Upper lobe of left lung (tissue), 6 donors: ENCODE measurements at regions not wholly inside any gene's neighbourhood (a gene's known extent, or its start where the extent isn't known, plus 50 kb on each side); places are given as distances from the start of the nearest gene placed in this dataset.

Experiments used
- ATAC-seq, 2 donors: fragments of 200-7000 bp; cut with Tn5 transposase; one replicate each; pipeline ENCODE4 v1.9.1; 2022; ENCODE audit warnings: mild to moderate bottlenecking in 2 of 2, moderate library complexity in 2 of 2; ENCODE audit not compliant: low FRiP score in 2 of 2
- DNase-seq, 2 donors: peaks; one replicate each; pipeline ENCODE4 v3.0.0-alpha.2; 2019 to 2020
- H3K27ac ChIP-seq, 4 donors: fragments of 200-600 bp; sonication (generic); one replicate each; pipeline ENCODE4 v1.5.1; 2016 to 2019
- H3K27me3 ChIP-seq, 4 donors: fragments of 200-600 bp; sonication (generic); one replicate each; pipeline ENCODE4 v1.5.1; 2017 to 2019
- H3K36me3 ChIP-seq, 4 donors: fragments of 200-600 bp; sonication (generic); one replicate each; pipeline ENCODE4 v1.5.1; 2016 to 2019
- H3K4me1 ChIP-seq, 4 donors: fragments of 200-600 bp; sonication (generic); one replicate each; pipeline ENCODE4 v1.5.1; 2018 to 2019
- H3K4me3 ChIP-seq, 4 donors: fragments of 200-600 bp; sonication (generic); one replicate each; pipeline ENCODE4 v1.5.1; 2017 to 2019; ENCODE audit warnings: mild to moderate bottlenecking in 2 of 4, moderate library complexity in 1 of 4
- H3K9me3 ChIP-seq, 4 donors: fragments of 200-600 bp; sonication (generic); one replicate each; pipeline ENCODE4 v1.5.1; 2018 to 2019
- EP300 ChIP-seq, 4 donors: sonication (generic); formaldehyde crosslinking; IDR thresholded peaks; one replicate each; pipeline ENCODE4 v1.5.1; 2017; ENCODE audit warnings: antibody characterized with exemption in 4 of 4, control low read depth in 2 of 4
- POLR2A ChIP-seq, 4 donors: fragments of 450-650 bp; IDR thresholded peaks; one replicate each; pipeline ENCODE4 v1.5.1; 2016 to 2017; ENCODE audit warnings: antibody characterized with exemption in 4 of 4, mild to moderate bottlenecking in 2 of 4
- POLR2AphosphoS5 ChIP-seq, 2 donors: sonication (generic); formaldehyde crosslinking; IDR thresholded peaks; one replicate each; pipeline ENCODE4 v1.5.1; 2017; ENCODE audit warnings: antibody characterized with exemption in 2 of 2
- WGBS, 2 donors: methylation state at CpG; one replicate each; pipeline ENCODE4 v1.1.5; 2017 to 2018; 5-methylcytosine and 5-hydroxymethylcytosine counted together
- TF ChIP-seq, protein P1 (sequence below), 6 experiments: fragments of 450-650 bp in 4 of 6; fragments of 200-600 bp in 2 of 6; sonication (generic) in 2 of 6; IDR thresholded peaks; one replicate each; pipeline ENCODE4 v1.5.1; 2016 to 2019; ENCODE audit warnings: antibody characterized with exemption in 6 of 6
- donor health status: DM: no; HTN: no; CAD: no; lungs with moderate emphysema.
- donor health status: DM: no; HTN: yes; CAD: no; lungs with severe emphysema.

DNA sequence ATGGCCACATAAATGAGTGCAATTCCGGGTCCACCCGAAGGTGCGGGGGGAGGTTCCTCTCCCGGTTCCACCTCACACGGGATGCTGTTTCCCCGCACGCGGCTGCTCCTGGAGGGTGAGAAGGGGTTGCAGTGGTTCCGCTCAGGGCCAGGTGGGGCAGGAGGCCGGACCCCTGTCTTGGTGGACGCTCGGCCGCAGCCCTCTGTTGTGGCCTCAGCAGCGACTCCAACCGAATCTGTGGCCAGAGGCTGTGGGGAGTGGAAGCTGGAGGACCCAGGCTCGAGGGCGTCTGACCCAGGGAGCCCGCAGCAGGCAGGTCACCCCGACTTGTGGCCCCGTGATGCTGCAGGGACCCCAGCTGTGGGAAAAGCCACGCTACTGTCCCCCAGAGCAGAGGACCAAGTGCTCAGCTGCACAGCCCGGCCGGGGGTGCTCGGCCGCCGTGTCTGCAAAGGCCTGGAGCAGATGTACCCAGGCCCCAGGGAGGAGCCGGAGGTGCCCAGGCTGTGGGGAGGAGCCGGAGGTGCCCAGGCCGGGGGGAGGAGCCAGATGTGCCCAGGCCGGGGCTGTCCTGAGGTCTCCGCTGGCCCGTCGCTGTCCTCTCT is 83.9 kb downstream of the RTP5 start:
- H3K4me1 ChIP-seq = peaks cover 7 to 11% (median 10%) of the 10 kb centered on the region in 4 donors
- no peak overlapping the region for H3K4me3 ChIP-seq
- ATAC-seq (no peak), DNase-seq (peak in 1 of 2 donors; percentile 71)
- no peaks in the 10 kb centered on the region for H3K9me3 ChIP-seq
- no peaks in the 10 kb centered on the region for H3K36me3 ChIP-seq
- H3K27me3 ChIP-seq = no peaks in the 10 kb centered on the region
- H3K27ac ChIP-seq = no peak overlapping the region
- WGBS, 2 donors = 90 to 93% methylated on average over 14 to 28 of the region's 33 CpGs
- TF ChIP-seq, protein P1, sequence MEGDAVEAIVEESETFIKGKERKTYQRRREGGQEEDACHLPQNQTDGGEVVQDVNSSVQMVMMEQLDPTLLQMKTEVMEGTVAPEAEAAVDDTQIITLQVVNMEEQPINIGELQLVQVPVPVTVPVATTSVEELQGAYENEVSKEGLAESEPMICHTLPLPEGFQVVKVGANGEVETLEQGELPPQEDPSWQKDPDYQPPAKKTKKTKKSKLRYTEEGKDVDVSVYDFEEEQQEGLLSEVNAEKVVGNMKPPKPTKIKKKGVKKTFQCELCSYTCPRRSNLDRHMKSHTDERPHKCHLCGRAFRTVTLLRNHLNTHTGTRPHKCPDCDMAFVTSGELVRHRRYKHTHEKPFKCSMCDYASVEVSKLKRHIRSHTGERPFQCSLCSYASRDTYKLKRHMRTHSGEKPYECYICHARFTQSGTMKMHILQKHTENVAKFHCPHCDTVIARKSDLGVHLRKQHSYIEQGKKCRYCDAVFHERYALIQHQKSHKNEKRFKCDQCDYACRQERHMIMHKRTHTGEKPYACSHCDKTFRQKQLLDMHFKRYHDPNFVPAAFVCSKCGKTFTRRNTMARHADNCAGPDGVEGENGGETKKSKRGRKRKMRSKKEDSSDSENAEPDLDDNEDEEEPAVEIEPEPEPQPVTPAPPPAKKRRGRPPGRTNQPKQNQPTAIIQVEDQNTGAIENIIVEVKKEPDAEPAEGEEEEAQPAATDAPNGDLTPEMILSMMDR (IDR thresholded peaks at IDR 0.05) = no peak
- TF ChIP-seq POLR2AphosphoS5 (IDR thresholded peaks at IDR 0.05) (no peak), EP300 (IDR thresholded peaks at IDR 0.05) (no peak)

DNA sequence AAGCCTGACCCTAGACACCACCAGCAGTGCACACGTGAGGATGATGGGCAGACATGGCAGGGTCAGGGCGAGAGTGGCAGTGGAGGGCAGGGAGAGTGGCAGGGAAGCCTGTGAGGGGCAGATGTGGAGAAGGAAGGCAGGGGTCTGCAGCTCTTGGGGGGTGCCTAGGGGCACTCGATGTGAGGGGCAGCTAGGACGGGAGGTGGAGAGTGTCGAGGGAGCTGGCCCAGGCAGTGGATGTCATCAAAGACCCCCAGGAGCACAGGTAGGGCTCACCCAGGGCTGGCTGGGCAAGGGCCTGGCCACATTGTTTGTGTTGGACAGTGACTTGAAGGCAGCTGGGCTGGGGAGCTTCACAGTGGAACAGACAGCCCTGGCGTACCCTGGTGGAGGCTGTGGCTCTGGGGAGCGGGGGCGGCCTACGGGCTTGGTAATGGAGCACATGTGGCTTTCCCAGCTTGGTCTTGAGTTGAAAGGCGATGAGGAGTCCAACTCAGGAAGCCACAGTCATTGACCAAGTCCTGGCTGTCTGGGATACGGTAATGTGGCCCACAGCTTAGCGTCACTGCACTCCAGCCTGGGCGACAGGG is 87.1 kb downstream of the RTP5 start:
- Histone ChIP-seq H3K4me1 (no peaks in the 10 kb centered on the region), H3K27ac (no peak overlapping the region), H3K4me3 (no peak overlapping the region), H3K9me3 (no peaks in the 10 kb centered on the region), H3K27me3 (no peaks in the 10 kb centered on the region), H3K36me3 (no peaks in the 10 kb centered on the region)
- ATAC-seq (peak in 1 of 2 donors; percentile 7), DNase-seq (peak in 1 of 2 donors; percentile 52)
- WGBS, 2 donors = 92 to 96% methylated on average over 13 of the region's 13 CpGs
- TF ChIP-seq, protein P1 (IDR thresholded peaks at IDR 0.05) = no peak

DNA sequence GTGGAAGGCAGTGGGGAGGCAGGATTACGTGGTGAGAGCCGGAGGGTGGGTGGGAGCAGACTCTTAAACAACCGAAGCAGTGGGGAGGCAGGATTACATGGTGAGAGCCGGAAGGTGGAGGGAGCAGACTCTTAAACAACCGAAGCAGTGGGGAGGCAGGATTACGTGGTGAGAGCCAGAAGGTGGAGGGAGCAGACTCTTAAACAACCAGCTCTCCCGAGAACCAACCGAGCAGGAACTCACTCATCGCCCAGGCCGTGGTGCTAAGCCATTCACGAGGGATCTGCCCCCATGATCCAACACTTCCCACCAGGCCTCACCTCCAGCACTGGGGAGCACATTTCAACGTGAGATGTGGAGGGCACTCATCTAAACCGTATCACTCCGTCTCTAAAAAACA is 87.7 kb downstream of the RTP5 start:
- H3K9me3 ChIP-seq = no peaks in the 10 kb centered on the region
- H3K4me1 ChIP-seq = no peaks in the 10 kb centered on the region
- ATAC-seq (no peak), DNase-seq (no peak)
- no peak overlapping the region for H3K27ac ChIP-seq
- 86 to 91% methylated on average over 14 of the region's 14 CpGs for WGBS, 2 donors
- no peaks in the 10 kb centered on the region for H3K27me3 ChIP-seq
- TF ChIP-seq EP300 (IDR thresholded peaks at IDR 0.05) = no peak
- no peak for TF ChIP-seq POLR2AphosphoS5 (IDR thresholded peaks at IDR 0.05)
- TF ChIP-seq, protein P1 (IDR thresholded peaks at IDR 0.05) = no peak
- TF ChIP-seq POLR2A (IDR thresholded peaks at IDR 0.05) = no peak
- no peak overlapping the region for H3K4me3 ChIP-seq
- H3K36me3 ChIP-seq = no peaks in the 10 kb centered on the region

DNA sequence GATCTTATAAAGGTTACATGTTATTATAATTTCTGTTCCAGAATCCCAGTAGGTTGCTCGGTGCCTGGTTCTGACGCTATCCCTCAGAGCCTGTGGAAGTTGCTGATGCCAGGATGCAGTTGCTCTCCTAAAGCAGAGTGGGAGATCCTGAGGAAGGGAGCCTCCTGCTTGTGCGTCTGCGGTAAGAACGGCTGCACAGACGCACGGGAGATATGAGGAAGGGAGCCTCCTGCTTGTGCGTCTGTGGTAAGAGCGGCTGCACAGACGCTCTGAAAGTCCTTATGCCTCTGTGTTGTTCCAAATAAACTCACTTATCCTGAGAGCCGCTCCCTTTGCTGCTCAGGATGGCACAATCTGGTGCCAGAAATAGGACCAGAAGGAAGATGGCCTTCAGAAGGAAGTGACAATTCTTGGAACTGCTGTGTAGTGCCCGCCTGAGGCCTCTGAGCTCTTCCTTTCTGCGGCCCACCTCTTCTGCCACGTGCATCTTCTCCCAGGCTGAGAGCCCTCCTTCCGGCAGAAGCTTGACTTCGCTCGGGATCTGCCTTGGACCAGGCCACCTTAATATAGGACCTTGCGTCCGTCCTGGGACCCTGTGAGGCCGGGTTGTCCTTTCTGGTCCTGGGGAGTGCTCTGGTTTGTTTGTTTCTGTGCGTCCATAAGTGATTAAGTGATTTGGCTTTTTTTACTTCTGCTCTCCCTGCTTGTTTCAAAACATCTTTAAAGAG is 89.5 kb downstream of the RTP5 start:
- H3K27me3 ChIP-seq = no peaks in the 10 kb centered on the region
- ATAC-seq (no peak), DNase-seq (no peak)
- no peaks in the 10 kb centered on the region for H3K9me3 ChIP-seq
- no peak overlapping the region for H3K27ac ChIP-seq
- no peaks in the 10 kb centered on the region for H3K36me3 ChIP-seq
- no peaks in the 10 kb centered on the region for H3K4me1 ChIP-seq
- TF ChIP-seq EP300 (IDR thresholded peaks at IDR 0.05) (no peak), POLR2AphosphoS5 (IDR thresholded peaks at IDR 0.05) (no peak), POLR2A (IDR thresholded peaks at IDR 0.05) (no peak)
- TF ChIP-seq, protein P1 (IDR thresholded peaks at IDR 0.05) = no peak
- WGBS, 2 donors = 84 to 86% methylated on average over 20 to 21 of the region's 21 CpGs
- H3K4me3 ChIP-seq = no peak overlapping the region
